ENCODE measurements at regions not wholly inside any gene's neighbourhood (a gene's known extent, or its start where the extent isn't known, plus 50 kb on each side); places are given as distances from the start of the nearest gene placed in this dataset.

DNA sequence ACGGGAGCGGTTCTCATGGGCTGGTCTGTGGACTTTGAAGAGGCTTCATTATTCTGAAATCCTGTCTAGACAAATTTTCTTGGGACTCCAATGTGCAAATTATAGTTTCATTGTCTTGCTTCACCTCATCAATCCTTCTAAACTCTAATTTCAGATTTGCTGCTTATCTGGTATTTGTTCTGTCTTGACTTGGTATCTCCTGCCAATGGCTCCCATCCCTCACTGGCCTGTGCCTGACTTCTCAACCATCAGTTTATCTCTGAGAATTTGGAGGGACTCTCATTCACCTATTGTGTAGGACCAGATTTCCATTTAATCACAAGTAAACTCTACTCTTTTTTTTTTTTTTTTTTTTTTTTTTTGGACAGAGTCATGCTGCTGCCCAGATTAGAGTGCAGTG, 960.2 kb upstream of the NR2F2 start:
- DNase-seq (ENCODE audit: low spot score): no peak

DNA sequence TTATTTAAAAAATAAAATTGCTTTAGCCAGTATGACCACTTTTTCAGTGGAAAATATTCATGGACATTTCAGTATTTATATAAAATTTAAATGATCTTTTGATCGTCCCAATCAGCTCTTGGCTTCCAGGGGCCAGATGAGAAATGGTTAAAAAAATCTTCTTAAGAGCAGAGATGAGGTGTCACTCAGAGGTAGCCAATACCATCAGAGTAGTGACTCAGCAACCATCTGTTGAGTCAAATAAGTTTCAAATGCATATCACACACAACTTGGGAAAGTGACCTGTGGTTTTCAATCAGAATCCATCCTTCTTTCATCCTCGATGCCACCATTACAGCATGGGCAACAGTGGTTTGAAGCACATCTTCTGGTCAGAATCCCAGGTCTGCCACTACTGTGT, 958.8 kb upstream of the NR2F2 start:
- DNase-seq (ENCODE audit: low spot score): peak; percentile 39

DNA sequence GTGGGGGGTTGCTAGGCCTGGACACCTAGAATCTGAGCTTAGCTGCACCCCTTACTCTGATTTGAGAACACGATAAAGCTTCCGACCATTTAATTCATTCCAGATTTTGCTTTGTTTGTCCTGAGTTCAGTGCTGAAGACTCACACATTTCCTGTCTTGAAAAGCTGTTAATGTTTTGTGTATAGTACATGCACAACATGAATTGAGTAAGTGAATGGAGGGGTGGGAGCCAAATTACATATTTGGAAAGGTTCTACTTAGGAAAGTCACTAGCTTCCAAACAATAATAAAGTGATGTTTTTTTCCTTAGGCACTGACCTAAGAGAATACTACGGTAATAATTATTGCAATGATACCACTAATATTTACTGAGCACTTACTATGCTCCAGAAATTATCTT, 955.2 kb upstream of the NR2F2 start:
- no peak for DNase-seq (ENCODE audit: low spot score)

DNA sequence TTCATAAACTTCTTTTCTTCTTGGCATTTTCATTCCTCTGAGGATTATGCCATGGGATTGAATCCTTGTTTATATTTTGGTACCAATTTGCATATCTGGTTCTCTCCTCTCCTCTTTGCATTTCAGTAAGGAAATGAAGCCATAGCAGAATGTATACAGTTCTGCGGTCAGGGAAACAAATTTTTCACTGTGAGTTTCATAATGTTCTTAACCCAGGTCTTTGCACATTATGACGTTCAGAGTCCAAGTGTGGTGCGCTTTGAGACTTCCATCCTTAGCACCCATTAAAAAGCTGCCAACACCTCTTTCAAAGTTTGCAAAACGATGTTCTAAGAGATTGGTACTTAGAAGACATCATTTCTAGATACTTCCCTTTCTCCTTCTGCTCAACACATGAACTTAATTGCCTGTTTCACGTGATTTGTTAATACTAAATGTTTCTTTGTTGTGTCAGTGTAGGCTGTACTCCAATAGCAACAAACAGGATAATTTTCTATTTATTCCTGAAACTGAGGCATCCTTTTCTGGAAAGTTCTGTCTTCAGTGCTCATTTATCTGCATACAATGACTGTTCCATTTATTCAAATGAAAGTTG, 953.1 kb upstream of the NR2F2 start:
- DNase-seq (ENCODE audit: low spot score): no peak

DNA sequence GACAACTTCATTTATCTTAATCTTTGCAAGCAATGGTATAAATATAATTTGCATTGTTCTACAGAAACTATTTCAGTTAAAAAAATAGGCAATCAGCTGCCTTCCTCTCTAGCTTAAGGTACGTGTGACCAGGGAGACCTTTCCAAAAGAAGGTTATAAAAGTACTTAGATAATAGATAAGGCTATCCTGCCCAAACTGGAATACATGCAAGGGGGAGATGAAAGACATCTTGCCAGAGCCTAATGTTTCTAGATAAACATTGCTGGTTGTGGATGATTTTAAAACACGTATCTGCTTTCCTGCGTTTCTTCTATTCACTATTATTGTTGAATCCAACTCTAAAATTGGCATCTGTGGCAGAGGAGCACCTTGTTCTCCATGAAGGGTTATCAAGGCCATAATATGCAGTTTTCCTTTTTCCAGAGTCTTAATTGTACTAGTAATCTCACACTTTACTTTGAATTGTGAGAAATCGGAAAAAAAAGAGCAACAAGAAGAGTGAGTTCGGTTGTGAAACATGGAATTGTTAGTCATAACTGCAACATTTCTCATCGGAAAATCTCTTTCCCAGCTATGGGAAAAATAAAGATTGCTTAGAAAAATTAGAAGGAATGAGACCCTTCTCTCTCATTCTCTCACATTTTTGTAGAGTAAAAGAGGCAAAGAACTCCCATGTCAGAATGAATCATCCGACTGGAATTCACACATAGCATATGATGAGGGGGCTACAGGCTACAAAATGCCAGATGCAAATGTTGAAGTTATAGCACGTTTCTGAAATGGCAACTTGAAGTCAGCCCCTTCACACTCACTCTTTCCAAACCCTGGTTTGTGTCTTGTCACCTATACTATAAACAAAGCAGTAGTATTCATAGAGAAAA, 936.1 kb upstream of the NR2F2 start:
- DNase-seq (ENCODE audit: low spot score): no peak

DNA sequence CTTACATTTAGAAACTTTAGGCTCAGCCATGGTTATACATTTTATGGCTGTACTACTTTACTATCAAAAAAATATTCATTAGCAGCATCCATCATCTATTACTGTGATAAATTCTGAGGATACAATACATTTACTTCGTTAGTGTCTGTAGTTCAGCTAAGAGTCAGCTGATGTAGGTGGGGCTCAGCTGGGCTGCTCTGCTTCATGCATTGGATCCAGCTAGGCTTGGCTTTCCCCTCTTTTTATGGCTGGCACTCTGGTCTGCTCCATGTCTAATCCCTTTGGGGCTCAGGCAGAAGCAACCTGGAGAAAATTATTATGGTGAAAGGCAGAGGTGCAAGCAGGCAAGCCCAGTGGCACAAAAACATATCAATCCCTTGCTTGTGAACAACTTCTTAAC, 930.1 kb upstream of the NR2F2 start:
- DNase-seq (ENCODE audit: low spot score): no peak

DNA sequence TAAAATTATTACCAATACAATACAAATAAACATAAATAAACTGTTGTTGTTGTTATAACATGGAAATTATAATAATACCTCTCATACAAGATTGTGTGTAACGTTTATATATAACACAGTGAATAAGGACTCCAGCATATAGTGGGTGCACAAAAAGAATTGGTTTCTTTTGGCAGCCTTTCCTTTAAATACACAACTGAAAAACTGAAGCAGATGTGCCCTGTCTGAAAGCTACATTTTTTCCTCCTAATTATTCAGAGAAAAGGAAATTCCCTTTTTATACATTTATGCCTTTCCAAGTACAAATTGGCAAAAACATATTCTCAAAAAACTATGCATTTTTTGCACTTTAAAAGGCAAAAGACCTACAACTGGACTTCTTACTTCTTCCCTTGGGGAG, 928.9 kb upstream of the NR2F2 start:
- no peak for DNase-seq (ENCODE audit: low spot score)

DNA sequence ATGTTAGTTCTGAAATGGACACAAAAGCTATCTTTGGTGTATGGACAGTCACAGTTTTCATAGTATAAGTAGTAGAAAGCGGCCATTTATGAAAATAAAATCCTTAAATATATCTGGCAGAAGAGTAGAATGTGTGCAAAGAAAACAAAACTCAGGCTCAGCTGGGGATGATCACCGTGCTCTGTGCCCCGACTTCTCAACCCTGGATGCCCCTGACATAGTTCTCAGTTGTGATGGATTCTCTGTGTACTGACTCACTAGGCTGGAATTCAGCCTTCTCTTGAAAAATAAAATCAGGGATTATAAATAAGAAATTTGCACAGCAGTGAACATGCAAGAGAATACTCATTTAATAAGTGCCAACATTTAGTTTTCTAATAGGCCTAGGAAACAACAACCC, 925.1 kb upstream of the NR2F2 start:
- peak; percentile 20 for DNase-seq (ENCODE audit: low spot score)

DNA sequence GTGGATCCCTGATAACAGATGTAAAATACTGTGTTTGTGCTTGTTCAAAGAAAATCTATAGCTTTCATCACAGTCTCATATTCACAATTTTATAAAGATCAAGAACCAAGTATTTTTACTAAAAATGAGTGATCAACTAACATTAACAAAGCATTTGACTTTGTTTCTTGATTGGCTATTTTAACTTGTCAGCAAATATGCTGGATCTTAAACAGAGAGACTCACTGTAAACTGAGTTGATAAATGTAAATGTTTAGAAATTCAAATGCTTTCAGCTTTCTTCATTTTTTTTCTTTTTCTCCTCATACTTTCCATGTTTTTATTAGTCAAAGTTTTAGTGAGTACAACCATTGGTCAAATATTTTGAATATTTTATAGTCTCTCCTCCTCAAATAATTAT, 923.0 kb upstream of the NR2F2 start:
- DNase-seq (ENCODE audit: low spot score): no peak

DNA sequence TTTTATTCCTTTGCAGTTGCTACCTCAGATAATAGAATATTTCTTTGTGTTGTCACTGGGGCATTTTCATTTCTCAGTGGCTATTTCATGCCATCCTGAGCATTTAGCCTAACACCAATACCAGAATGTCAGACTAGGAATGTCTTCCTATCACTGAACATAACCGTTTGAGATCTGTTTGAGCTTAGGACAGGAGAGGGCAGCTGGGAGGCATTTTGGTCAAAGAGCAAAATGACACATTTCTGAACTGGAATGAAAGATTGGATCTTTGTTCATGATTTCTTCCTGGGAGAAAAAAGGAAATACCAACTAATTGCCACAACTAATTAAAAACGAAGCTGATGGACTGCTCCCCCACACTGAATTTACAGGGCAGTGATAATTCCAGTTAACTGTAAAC, 921.3 kb upstream of the NR2F2 start:
- no peak for DNase-seq (ENCODE audit: low spot score)

DNA sequence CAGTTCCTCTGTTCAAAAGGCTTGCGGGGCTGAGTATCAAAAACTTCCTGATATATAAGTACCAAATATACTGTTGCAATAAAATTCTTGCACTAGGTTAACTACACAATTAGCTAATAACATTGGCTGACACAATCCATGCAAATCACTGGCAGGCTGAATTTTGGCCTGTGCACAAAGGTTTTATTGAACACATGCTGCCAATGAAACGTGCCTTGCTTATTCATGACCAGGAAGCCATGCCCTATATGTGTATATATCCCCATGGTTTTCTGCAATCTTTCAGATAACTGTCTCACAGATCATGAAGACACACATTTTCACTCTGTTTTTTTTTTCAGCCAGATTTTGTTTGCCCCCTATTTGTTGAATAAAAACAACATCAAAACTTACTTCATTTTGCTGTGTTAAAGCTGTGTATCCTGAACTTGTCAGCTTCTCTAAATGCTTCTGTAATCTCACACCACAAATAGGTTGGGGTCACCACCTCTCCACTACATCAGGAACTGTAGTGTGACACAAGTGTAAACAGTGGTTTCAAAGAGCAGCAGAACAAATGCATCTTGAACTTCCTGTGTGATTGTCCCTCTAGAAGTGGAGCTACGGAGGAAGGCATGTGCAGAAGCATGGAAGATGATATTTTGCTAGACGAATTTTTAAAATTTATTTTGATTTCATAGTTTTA, 920.7 kb upstream of the NR2F2 start:
- DNase-seq (ENCODE audit: low spot score): no peak

DNA sequence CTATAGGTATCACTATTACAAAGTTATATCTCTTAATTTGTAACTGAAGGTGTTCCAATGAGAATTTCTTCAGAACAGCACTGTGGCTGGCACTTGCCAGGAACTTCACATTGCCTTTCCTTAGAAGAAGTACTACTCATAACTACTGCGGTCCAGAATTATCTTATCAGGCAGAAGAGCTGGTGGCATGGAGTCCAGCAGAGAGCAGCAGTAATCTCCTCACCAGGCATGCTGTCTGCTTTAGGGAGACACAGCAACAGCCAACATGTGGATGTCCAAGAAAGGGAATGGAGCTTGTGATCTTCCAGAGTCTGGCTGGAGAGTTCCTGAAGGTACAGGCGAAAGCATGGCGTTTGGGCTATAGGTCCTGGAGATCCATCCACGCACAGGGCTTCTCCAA, 919.7 kb upstream of the NR2F2 start:
- no peak for DNase-seq (ENCODE audit: low spot score)

DNA sequence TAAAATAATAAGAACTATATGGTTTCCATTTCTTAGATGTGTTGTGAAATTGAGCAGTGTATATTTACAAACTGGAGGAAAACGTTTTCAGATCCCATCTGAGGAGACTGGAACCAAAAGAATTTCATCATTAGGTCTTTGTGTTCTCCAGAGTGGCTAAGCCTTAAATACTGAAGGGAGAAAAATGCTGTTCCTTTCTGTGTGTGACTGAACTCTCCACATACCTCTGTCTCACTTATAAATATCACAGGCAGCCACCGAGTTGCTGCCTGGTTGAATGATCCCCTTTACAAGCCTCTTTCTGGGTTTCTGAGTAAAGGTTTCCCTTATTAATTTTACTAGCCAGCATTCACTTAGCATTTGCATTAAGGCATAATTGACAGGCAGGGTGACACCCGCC, 913.9 kb upstream of the NR2F2 start:
- no peak for DNase-seq (ENCODE audit: low spot score)

DNA sequence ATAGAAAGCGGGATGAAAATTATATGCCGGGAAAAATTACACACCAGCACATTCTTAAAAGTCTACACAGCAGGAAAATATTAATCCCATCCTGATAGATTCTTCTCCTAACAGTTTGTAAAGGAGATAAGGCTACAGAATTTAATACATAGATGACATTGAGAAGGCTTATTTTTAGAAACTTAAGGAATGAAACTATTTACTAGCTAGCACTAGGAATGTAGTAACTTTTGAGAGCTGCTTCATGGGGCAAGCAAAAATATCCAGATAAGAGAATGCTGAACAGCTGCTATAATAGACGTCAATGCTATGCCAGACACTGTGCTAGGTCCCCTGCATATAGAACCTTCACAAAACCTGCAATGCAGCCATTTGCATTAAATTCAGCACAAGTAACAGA, 912.7 kb upstream of the NR2F2 start:
- no peak for DNase-seq (ENCODE audit: low spot score)

DNA sequence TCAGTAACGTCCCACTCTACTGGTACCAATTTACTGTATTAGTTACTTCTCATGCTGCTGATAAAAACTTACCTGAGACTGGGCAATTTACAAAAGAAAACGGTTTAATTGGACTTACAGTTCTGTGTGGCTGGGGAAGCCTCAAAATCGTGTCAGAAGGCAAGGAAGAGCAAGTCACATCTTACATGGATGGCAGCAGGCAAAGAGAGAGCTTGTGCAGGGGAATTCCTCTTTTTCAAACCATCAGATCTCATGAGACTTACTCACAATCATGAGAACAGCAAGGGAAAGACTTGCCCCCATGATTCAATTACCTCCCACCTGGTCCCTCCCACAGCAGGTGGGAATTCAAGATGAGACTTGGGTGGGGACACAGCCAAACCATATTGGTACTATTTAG, 908.2 kb upstream of the NR2F2 start:
- DNase-seq (ENCODE audit: low spot score): no peak

DNA sequence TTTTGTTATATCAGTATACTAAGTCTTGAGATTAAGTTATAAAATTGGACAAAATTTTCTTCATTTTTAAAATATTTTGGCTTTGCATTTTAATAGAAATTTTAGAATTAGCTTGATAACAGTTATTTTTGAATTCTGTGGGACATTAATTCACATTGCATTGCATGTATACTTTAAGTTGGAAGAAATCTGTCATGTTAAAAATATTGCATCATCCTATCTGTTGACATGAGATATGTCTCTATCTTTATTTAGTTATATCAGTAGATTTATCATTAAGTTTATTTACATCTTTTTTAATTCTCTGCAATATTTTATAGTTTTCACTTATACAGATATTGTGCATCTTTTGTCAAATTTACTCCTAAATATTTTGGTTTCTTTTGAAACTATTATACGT, 904.6 kb upstream of the NR2F2 start:
- no peak for DNase-seq (ENCODE audit: low spot score)

DNA sequence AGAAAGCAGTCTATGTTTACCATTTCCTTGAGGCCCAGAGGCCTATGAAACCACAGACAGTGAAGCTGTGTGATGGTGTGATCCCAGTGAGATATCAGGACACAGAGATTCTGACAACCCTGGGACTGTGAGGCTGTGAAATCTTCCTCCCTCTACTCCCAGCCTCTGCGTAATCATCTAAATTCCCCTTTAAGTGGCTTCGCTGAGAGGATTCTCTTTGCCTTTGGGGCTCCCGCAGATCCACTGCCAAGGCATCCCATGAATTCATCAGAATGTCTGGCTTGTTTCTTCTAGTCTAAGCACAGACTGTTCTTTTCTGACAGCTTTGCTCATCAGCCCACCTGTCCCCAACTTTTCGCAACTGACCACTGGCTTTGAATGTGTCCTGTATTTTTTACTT, 901.2 kb upstream of the NR2F2 start:
- DNase-seq (ENCODE audit: low spot score): no peak

DNA sequence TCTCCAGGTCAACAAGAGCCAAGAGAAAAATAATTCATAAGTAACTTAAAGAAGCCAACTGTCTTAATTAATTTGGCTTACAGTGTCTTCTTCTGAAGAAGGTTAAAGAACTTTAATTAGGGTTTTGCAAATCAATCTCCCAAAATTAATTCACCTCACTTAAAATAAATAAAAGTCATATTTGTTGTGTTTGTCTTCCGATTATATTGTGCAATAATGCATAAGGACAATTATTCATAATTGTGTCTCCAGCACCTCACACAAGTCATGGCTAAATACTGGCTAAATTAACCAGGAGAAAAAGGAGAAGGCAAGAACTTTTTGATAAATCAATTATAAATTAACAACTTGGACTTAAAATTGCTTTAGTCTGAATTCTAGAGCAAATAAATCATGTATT, 899.0 kb upstream of the NR2F2 start:
- no peak for DNase-seq (ENCODE audit: low spot score)

DNA sequence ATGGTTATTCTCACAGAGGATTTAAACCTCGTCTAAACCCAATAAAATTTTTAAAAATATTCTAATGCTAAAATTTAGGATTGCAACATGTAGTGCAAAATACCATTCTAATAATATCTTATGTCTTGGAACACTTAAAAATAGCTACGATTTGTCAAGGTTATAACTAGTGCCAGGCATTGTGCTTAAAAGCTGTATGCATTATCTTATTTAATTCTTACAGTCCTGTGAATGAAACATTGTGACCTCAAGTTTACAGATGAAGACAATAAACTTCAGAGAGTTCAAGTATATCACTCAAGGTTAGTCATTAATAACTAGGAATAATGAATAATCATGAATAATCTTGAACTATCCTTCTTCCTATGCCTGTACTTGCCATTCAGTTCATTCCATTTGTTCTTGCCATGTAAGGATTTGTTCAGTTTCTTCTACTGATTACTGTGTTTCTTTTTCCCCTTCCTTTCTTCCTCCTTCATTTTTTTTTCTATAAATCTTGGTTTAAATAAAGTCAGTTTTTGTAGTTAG, 897.6 kb upstream of the NR2F2 start:
- no peak for DNase-seq (ENCODE audit: low spot score)

DNA sequence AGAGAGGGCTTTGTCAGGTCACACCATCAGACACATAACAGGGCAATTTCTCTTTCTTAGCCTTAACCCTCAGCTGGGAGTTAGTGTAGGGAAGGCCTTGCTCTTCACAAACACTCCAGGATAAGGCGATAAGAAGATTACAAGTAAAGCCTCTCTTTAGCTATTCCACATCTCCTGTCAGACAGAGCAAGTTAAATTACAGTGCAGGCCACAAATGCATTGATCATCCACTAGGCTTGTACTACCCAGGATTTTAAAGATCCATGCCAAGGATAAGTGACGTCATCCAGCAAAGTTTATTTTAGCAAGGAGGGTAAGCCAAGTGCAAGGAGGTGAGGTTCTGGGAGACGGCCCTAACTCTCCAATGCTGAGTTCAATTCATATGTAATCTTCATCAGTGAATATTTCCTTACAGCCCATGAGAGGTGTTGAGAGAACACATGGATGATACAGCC, 890.6 kb upstream of the NR2F2 start:
- DNase-seq (ENCODE audit: low spot score): no peak

DNA sequence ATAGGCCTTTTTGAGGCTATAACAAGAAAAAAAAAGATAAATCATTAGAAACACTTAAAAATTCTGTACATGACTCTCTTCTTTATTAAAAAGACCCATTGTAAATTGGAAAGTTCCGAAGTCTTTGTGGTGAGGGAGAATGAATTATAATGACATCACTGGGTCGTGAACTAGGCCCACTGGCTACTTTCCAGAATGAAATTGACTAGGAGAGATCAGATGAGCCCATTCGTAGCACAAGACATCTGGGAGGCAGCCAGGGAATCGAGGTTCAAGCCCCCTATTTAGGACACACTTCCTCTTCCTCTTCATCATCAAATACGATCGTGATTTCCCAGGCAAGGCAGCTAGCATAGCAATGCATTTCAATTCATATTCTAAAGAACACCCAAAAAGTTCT, 889.8 kb upstream of the NR2F2 start:
- DNase-seq (ENCODE audit: low spot score): no peak

DNA sequence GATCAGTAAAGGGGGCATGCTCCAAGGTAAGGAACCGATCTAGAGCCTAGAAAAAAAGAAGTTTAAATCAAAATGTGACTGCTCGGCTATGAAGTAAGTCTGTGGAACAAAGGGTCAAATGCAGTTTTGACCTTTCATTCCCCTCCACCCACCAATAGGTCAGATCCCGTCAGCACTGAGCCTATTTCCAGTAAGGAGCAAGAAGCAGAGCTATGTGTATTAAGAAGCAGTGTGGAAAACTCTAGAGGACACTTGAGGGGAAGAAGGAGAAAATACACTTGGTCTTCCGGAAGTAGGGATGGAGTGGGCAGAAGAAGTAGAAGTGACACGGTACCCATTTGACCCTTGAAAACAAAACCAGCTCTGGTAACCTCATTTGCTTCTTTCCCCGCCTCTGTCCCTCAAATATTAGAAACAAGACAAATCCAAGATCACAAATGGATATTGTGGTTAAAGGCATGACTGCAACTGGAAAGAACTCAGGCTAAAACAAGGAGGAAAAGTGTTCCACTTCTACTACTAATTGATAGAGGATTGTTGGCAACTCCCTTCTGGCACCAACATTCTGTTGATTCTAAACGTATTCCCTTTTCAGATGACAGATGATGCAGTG, 888.3 kb upstream of the NR2F2 start:
- no peak for DNase-seq (ENCODE audit: low spot score)

DNA sequence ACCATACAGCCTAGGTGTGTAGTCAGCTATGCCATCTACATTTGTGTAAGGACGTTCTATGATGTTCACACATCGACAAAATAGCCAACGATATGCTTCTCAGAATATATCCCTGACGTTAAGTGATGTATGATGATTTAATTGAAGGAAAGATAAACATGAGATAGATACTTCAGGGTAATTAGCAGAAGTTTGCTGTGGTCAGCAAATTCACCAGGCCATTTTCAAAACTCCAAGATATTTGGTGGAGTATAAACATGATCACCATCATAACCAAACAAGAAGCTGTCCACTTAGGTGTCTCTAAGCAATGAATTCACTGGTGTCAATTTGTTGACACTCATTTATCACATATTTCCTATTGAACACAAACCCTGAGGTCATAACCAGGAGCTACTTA, 885.6 kb upstream of the NR2F2 start:
- no peak for DNase-seq (ENCODE audit: low spot score)
